ENCODE measurements at regions not wholly inside any gene's neighbourhood (a gene's known extent, or its start where the extent isn't known, plus 50 kb on each side); places are given as distances from the start of the nearest gene placed in this dataset.
"Not testable (repeated sequence)": the region's sequence is repeated elsewhere in the genome, so short reads cannot be mapped to it uniquely, and the experiment has no call there.

GRCh38 chr1:191760016-191760415 lies 398.2 kb upstream of the RGS18 start:
- DNase-seq (ENCODE audit: low read depth) = no peak

DNA sequence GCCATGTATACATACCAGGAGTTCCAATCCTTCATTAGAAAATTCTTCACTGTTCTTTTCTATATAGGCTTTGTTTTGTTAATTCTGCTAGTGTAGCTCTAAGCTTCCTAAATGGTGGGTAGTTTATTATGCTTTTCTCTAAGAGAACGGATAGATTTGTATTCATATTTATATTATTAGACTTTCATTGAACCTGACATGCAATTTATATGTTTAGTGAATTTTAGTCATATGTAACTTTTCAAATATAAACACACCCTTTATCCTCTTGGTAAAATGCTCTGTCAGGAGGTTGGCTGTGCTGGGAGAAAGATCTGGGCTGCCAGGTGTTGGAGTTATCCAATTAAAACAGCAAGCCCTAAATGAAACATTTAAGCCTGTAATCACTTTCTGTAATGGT lies 369.7 kb upstream of the RGS18 start:
- DNase-seq (ENCODE audit: low read depth) = no peak

GRCh38 chr1:191798178-191798577 lies 360.1 kb upstream of the RGS18 start:
- no peak for DNase-seq (ENCODE audit: low read depth)

GRCh38 chr1:191804311-191804710 lies 354.0 kb upstream of the RGS18 start:
- no peak for DNase-seq (ENCODE audit: low read depth)

GRCh38 chr1:191813593-191813992 lies 344.7 kb upstream of the RGS18 start:
- DNase-seq (ENCODE audit: low read depth) = not testable (repeated sequence)

DNA sequence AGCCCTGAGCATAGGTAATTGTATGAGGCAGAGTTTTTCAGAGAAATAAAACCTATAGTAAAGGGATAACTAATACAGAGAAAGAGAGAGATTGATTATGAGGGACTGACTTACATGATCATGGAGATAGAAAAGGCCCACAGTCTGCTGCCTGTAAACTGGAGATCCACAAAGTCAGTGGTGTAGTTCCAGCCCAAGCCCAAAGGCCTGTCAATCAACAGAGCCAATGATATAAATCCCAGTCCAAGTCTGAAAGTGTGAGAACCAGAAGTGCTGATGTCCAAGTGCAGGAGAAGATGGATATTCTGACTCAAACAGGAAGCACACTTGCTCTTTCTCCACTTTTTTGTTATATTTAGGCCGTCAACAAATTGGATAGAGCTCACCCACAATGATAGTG lies 340.1 kb upstream of the RGS18 start:
- DNase-seq (ENCODE audit: low read depth) = no peak

GRCh38 chr1:191831572-191831971 lies 326.7 kb upstream of the RGS18 start:
- no peak for DNase-seq (ENCODE audit: low read depth)

DNA sequence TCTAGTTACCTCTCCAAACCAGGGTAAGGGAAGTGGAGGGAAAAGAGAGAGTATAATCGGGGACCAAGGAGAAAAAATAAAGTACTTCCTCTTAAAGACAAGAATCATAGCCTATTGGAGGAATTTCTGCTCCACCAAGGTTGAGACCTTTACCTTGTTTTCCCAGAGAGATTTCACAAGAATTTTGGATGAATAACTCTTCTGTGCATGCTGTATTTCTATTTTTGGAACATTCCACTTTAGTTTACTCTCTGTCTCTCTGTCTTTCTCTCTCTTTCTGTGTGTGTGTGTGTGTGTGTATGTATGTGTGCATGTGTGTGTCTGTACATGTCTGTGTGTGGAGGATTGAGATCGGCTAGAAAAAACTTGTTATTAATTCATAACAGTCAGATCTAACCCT lies 318.4 kb upstream of the RGS18 start:
- no peak for DNase-seq (ENCODE audit: low read depth)

- DNase-seq (ENCODE audit: low read depth) = no peak
Observed at GRCh38 chr1:191851799-191852595, 306.3 kb upstream of the RGS18 start.

- no peak for DNase-seq (ENCODE audit: low read depth)
Observed at GRCh38 chr1:191852907-191853306, 305.4 kb upstream of the RGS18 start.

- DNase-seq (ENCODE audit: low read depth) = no peak
Observed at GRCh38 chr1:191857600-191857999, 300.7 kb upstream of the RGS18 start.

DNA sequence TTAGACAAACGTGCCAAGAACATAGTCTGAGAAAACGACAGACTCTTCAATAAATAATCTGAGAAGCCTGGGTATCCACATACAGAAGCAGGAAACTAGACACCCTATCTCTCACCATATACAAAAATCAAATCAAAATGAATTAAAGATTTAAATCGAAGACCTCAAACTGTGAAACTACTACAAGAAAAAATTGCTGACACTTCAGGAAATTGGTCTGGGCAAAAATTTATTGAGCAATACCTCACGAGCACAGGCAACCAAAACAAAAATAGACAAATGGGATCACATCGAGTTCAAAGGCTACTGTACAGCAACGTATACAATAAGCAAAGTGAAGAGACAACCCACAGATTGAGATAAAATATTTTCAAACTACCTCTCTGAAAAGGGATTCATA lies 292.8 kb upstream of the RGS18 start:
- DNase-seq (ENCODE audit: low read depth) = no peak

- no peak for DNase-seq (ENCODE audit: low read depth)
Observed at GRCh38 chr1:191866155-191866554, 292.1 kb upstream of the RGS18 start.

DNA sequence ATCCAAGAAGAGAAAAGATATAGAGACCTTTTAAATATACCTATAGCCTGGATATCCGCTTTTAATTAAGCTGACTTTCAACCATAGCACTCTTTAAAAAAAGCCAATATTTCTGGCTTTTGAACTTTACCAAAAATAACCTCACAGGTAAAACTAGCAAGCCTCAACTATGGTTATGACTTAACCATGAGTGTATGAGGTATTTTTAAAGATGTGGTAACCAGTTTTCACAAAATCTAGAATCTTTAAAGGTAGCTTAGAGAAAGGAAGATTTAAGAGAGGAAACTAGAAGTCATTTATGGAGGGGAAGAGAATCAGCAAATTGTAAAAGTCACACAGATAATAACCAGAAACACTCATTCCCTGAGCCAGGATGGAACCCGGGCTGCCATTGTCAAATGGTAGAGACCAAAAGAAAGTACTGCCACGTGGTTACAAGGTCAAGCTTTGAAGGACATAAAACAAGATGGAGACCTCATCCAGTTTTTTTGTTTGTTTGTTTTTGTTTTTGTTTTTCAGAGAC lies 288.4 kb upstream of the RGS18 start:
- DNase-seq (ENCODE audit: low read depth) = no peak

GRCh38 chr1:191870490-191870889 lies 287.8 kb upstream of the RGS18 start:
- no peak for DNase-seq (ENCODE audit: low read depth)

DNA sequence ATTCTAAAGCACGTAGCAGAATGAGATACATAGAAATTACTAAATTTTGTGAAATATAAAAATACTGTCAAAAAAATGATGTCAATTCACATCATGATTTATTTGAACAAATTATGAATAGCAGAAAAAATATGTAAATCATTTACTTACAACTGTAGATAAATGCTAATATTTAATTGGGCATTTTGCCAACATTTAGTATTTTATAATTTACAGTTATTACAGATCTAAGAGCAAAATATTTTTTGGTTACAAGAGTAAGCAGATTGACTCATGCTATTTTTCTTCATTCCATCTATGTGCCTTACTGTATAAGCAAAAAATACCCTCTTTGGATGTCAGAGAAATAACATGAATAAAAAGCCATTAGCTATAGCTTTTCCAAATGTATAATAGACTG lies 282.3 kb upstream of the RGS18 start:
- DNase-seq (ENCODE audit: low read depth) = no peak

- DNase-seq (ENCODE audit: low read depth) = no peak
Observed at GRCh38 chr1:191876631-191877030, 281.6 kb upstream of the RGS18 start.

DNA sequence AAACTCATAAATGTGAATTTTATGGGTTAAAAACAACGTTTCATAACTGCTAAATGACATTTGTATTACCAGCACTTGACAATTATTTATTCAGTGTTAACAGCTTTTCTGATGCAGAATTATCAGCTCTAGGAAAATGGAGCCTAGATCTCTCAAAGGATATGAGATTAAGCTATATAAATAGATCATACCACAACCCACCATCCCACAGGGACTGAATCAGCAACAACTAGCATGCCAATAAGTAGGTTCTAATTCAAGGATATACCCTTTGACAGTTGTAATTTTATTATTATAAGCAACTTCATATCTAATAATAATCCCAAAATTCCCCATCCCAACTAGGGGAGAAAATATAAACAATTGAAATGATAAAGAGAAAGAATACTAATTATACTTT lies 275.4 kb upstream of the RGS18 start:
- no peak for DNase-seq (ENCODE audit: low read depth)

GRCh38 chr1:191886977-191887376 lies 271.3 kb upstream of the RGS18 start:
- no peak for DNase-seq (ENCODE audit: low read depth)

DNA sequence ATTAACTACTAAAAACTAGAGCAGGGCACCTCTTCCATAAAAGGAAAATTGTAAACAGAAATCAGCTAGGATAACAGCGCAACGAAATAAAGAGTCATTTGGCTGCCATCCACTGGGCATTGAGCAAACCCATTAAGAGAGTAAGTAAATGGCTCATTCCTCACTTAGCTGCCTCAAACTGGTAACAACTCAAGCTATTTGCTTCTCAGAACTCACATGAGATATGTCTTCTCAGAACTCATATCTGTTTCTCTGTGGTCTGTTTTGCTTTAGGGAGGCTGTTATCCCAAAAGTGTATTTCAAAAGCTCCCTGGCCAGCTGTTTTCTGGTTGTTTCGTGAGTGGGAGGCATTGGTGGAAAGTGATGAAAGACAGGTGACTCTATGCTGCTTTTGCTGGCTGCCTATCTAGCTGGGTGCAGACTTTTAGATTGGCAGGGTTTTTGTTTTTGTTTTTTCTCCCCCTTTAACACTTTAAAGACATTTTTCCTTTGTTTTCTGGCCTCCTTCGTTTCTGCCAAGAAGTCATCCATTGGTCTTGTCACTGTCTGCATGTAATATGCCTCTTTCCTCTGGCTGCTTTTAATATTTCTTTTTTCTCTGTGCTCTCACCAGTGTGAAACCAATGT lies 269.2 kb upstream of the RGS18 start:
- no peak for DNase-seq (ENCODE audit: low read depth)

DNA sequence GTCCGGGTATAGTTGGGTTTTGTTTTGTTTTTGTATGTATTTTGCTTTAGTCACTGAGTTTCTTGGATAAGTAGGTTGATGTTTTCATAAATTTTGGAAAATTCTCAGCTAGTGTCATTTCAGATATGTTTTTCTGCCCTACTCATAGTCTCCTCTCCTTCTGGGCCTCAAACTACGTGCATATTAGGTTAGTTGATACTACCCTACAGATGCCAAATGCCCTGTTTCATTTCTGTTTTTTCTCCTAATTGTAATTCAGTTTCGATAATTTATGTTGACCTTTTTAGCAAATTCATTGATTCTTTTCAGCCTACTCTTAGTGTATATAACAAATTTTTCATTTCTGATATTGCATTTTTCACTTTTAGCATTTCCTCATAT lies 268.6 kb upstream of the RGS18 start:
- no peak for DNase-seq (ENCODE audit: low read depth)

GRCh38 chr1:191890433-191891088 lies 267.7 kb upstream of the RGS18 start:
- DNase-seq (ENCODE audit: low read depth) = no peak

- no peak for DNase-seq (ENCODE audit: low read depth)
Observed at GRCh38 chr1:191892716-191893115, 265.5 kb upstream of the RGS18 start.
